H9 (cell line): ENCODE measurements at regions not wholly inside any gene's neighbourhood (a gene's known extent, or its start where the extent isn't known, plus 50 kb on each side); places are given as distances from the start of the nearest gene placed in this dataset.

Experiments used
- DNase-seq: peaks from one replicate; pipeline ENCODE4 v3.0.0-alpha.2; 2017
- H2AFZ ChIP-seq: one replicate; pipeline ENCODE4 v1.6.1; 2013; ENCODE audit warnings: mild to moderate bottlenecking, low read length, control low read depth, moderate library complexity
- H2AK5ac ChIP-seq: 2 replicates; pipeline ENCODE4 v1.6.1; 2013; ENCODE audit warnings: low read length, control low read depth, mixed read lengths; ENCODE audit not compliant: insufficient read length
- H2BK120ac ChIP-seq: one replicate; pipeline ENCODE4 v1.6.1; 2013; ENCODE audit warnings: low read depth, mild to moderate bottlenecking, low read length, control low read depth, inconsistent platforms; ENCODE audit not compliant: poor library complexity, severe bottlenecking
- H2BK12ac ChIP-seq: 2 replicates; pipeline ENCODE4 v1.6.1; 2013; ENCODE audit warnings: low read length, control low read depth, mixed read lengths, low read depth; ENCODE audit not compliant: insufficient read length
- H2BK15ac ChIP-seq: 2 replicates; pipeline ENCODE4 v1.6.1; 2013; ENCODE audit warnings: low read depth, low read length, control low read depth
- H2BK20ac ChIP-seq: one replicate; pipeline ENCODE4 v1.6.1; 2013; ENCODE audit warnings: low read depth, mild to moderate bottlenecking, low read length, control low read depth, inconsistent platforms; ENCODE audit not compliant: poor library complexity, severe bottlenecking
- H2BK5ac ChIP-seq: 2 replicates; pipeline ENCODE4 v1.6.1; 2013; ENCODE audit warnings: low read length, control low read depth, mixed read lengths; ENCODE audit not compliant: insufficient read length
- H3K14ac ChIP-seq: 2 replicates; pipeline ENCODE4 v1.6.1; 2013; ENCODE audit warnings: low read length, control low read depth; ENCODE audit not compliant: insufficient read depth
- H3K18ac ChIP-seq: 2 replicates; pipeline ENCODE4 v1.6.1; 2013; ENCODE audit warnings: low read depth, mild to moderate bottlenecking, mixed read lengths, low read length, control low read depth; ENCODE audit not compliant: insufficient read length
- H3K23ac ChIP-seq: 2 replicates; pipeline ENCODE4 v1.6.1; 2013; ENCODE audit warnings: low read length, control low read depth, mixed read lengths, low read depth; ENCODE audit not compliant: insufficient read length
- H3K23me2 ChIP-seq: 2 replicates; pipeline ENCODE4 v1.6.1; 2013; ENCODE audit warnings: low read depth, mild to moderate bottlenecking, mixed read lengths, low read length, control low read depth; ENCODE audit not compliant: insufficient read length, poor library complexity, severe bottlenecking
- H3K27ac ChIP-seq: 2 replicates; pipeline ENCODE4 v1.5.1; 2013; ENCODE audit warnings: low read length, control low read depth, mixed read lengths, low read depth; ENCODE audit not compliant: insufficient read length
- H3K27me3 ChIP-seq: 2 replicates; pipeline ENCODE4 v1.6.1; 2013; ENCODE audit warnings: low read length, control low read depth, inconsistent platforms; ENCODE audit not compliant: insufficient read depth
- H3K4ac ChIP-seq: 2 replicates; pipeline ENCODE4 v1.6.1; 2013; ENCODE audit warnings: low read depth, mild to moderate bottlenecking, control low read depth, inconsistent platforms, low read length, moderate library complexity
- H3K4me1 ChIP-seq: 2 replicates; pipeline ENCODE4 v1.6.1; 2013; ENCODE audit warnings: low read length, control low read depth, inconsistent platforms; ENCODE audit not compliant: insufficient read depth
- H3K4me2 ChIP-seq: 2 replicates; pipeline ENCODE4 v1.6.1; 2013; ENCODE audit warnings: low read length, control low read depth, mixed read lengths; ENCODE audit not compliant: insufficient read length, insufficient read depth
- H3K56ac ChIP-seq: 2 replicates; pipeline ENCODE4 v1.6.1; 2013; ENCODE audit warnings: low read depth, mild to moderate bottlenecking, mixed read lengths, low read length, control low read depth; ENCODE audit not compliant: insufficient read length
- H3K79me1 ChIP-seq: 2 replicates; pipeline ENCODE4 v1.6.1; 2013; ENCODE audit warnings: low read depth, mild to moderate bottlenecking, moderate library complexity, low read length, control low read depth, inconsistent platforms; ENCODE audit not compliant: insufficient read depth, poor library complexity, severe bottlenecking
- H3K79me2 ChIP-seq: 2 replicates; pipeline ENCODE4 v1.6.1; 2013; ENCODE audit warnings: low read length, control low read depth, inconsistent platforms; ENCODE audit not compliant: insufficient read depth
- H3K9ac ChIP-seq: 2 replicates; pipeline ENCODE4 v1.6.1; 2013; ENCODE audit warnings: low read length, control low read depth, mixed read lengths; ENCODE audit not compliant: insufficient read length; ENCODE audit errors: extremely low read depth
- H3K9me3 ChIP-seq: one replicate; pipeline ENCODE4 v1.6.1; 2013; ENCODE audit warnings: low read depth, low read length, inconsistent platforms; ENCODE audit not compliant: control insufficient read depth
- H3T11ph ChIP-seq: one replicate; pipeline ENCODE4 v1.6.1; 2013; ENCODE audit warnings: mild to moderate bottlenecking, low read length, control low read depth, inconsistent platforms
- H4K20me1 ChIP-seq: one replicate; pipeline ENCODE4 v1.6.1; 2013; ENCODE audit not compliant: control insufficient read depth, insufficient read length, insufficient read depth
- H4K5ac ChIP-seq: 2 replicates; pipeline ENCODE4 v1.6.1; 2013; ENCODE audit warnings: low read depth, mild to moderate bottlenecking, mixed read lengths, low read length, control low read depth; ENCODE audit not compliant: insufficient read length
- H4K8ac ChIP-seq: replicated peaks from 2 replicates; pipeline ENCODE4 v1.6.1; 2013; ENCODE audit warnings: low read length, control low read depth, mixed read lengths, low read depth; ENCODE audit not compliant: insufficient read length
- H4K91ac ChIP-seq: 2 replicates; pipeline ENCODE4 v1.6.1; 2013; ENCODE audit warnings: low read depth, mild to moderate bottlenecking, moderate library complexity, mixed read lengths, low read length, control low read depth; ENCODE audit not compliant: insufficient read length
- H3K27ac Mint-ChIP-seq, 3 experiments: 2 replicates in 2 of 3; 3 replicates in 1 of 3; pipeline ENCODE4 v1.8.0; 2020 to 2021; ENCODE audit warnings: mixed read lengths in 3 of 3, mild to moderate bottlenecking in 1 of 3, moderate library complexity in 1 of 3
- H3K27me3 Mint-ChIP-seq: 2 replicates; pipeline ENCODE4 v1.8.0; 2021; ENCODE audit warnings: low read depth, mild to moderate bottlenecking, moderate library complexity, mixed read lengths
- H3K36me3 Mint-ChIP-seq, 3 experiments: 2 replicates in 2 of 3; 3 replicates in 1 of 3; pipeline ENCODE4 v1.8.0; 2020 to 2021; ENCODE audit warnings: low read depth in 3 of 3, mixed read lengths in 3 of 3; ENCODE audit not compliant: insufficient read depth in 1 of 3
- H3K4me1 Mint-ChIP-seq, 2 experiments: 2 replicates each; pipeline ENCODE4 v1.8.0; 2020; ENCODE audit warnings: mixed read lengths in 2 of 2
- H3K4me3 Mint-ChIP-seq, 2 experiments: 2 replicates in 1 of 2; 3 replicates in 1 of 2; pipeline ENCODE4 v1.8.0; 2020 to 2021; ENCODE audit warnings: mild to moderate bottlenecking in 2 of 2, mixed read lengths in 2 of 2, moderate library complexity in 1 of 2
- H3K9me3 Mint-ChIP-seq, 2 experiments: 2 replicates in 1 of 2; 3 replicates in 1 of 2; pipeline ENCODE4 v1.8.0; 2020; ENCODE audit warnings: mild to moderate bottlenecking in 2 of 2, mixed read lengths in 2 of 2, moderate library complexity in 1 of 2
- CTCF ChIP-seq: fragments of 200-600 bp; sonication (generic); conservative IDR thresholded peaks from 3 replicates; pipeline ENCODE4 v1.8.0; 2021; ENCODE audit warnings: antibody characterized with exemption, mild to moderate bottlenecking
- WGBS: extraction: QIAGEN DNeasy Blood & Tissue Kit; methylation state at CpG from one replicate; pipeline ENCODE4 v1.1.7; 2013; ENCODE audit warnings: missing lambda C conversion rate, low lambda C conversion rate, mixed read lengths; ENCODE audit not compliant: insufficient read length; ENCODE audit errors: extremely low coverage; 5-methylcytosine and 5-hydroxymethylcytosine counted together

- Histone ChIP-seq H3K27ac (no peak overlapping the region), H3K79me2 (no peaks in the 10 kb centered on the region), H3K18ac (no peak overlapping the region), H2BK12ac (no peak overlapping the region), H2BK15ac (no peak overlapping the region), H3K9ac (no peak overlapping the region), H3K23me2 (no peaks in the 10 kb centered on the region), H2AFZ (no peak overlapping the region), H4K8ac (no peak overlapping the region), H3K14ac (no peak overlapping the region), H3K4me1 (no peaks in the 10 kb centered on the region), H3K4me2 (no peak overlapping the region), H3K9me3 (no peaks in the 10 kb centered on the region), H2AK5ac (no peak overlapping the region), H2BK120ac (no peak overlapping the region), H3K4ac (no peak overlapping the region), H3K79me1 (no peaks in the 10 kb centered on the region), H2BK5ac (no peak overlapping the region), H4K20me1 (no peaks in the 10 kb centered on the region), H4K5ac (no peak overlapping the region), H3K23ac (no peak overlapping the region), H3K56ac (no peak overlapping the region), H3K27me3 (no peaks in the 10 kb centered on the region), H2BK20ac (no peak overlapping the region), H4K91ac (no peak overlapping the region), H3T11ph (no peak overlapping the region)
- Mint-ChIP-seq H3K27me3 (peaks cover 3% of the 10 kb centered on the region; the same call in 1 of the 2 replicates), H3K9me3 (no peaks in the 10 kb centered on the region), H3K4me3 (no peak overlapping the region), H3K36me3 (no peaks in the 10 kb centered on the region), H3K4me1 (0 out of 4 replicates have a peak, but pooled peaks cover 0 to 2% of the 10 kb centered on the region in 2 experiments), H3K27ac (no peak overlapping the region)
- no CpG with 5 or more reads among the region's 1 CpG for WGBS
- TF ChIP-seq CTCF, result no peak
- DNase-seq, result no peak
These were observed 136.3 kb upstream of the KLHL29 start for GRCh38 chr2:23248667-23249066.
